Colonic mucosa (tissue), 4 donors: ENCODE measurements at regions not wholly inside any gene's neighbourhood (a gene's known extent, or its start where the extent isn't known, plus 50 kb on each side); places are given as distances from the start of the nearest gene placed in this dataset.

Experiments
- DNase-seq: peaks from one replicate; pipeline ENCODE4 v3.0.0-alpha.2; 2020
- H3K27ac ChIP-seq: fragments of 200-600 bp; one replicate; pipeline ENCODE4 v1.8.0; 2021
- H3K27me3 ChIP-seq: fragments of 200-600 bp; one replicate; pipeline ENCODE4 v1.8.0; 2021
- H3K36me3 ChIP-seq: fragments of 200-600 bp; one replicate; pipeline ENCODE4 v1.8.0; 2021
- H3K4me1 ChIP-seq: fragments of 200-600 bp; one replicate; pipeline ENCODE4 v1.8.0; 2021; ENCODE audit warnings: mild to moderate bottlenecking
- H3K4me3 ChIP-seq: fragments of 200-600 bp; one replicate; pipeline ENCODE4 v1.8.0; 2021
- H3K9ac ChIP-seq, 2 donors: one replicate each; pipeline ENCODE4 v1.7.0; 2013; ENCODE audit warnings: control low read depth in 2 of 2, low read depth in 2 of 2, low read length in 2 of 2
- H3K9me3 ChIP-seq: fragments of 200-600 bp; one replicate; pipeline ENCODE4 v1.8.0; 2021
- intact Hi-C: fragments of 100-400 bp; cut with DNase I; formaldehyde crosslinking; loops from one replicate; pipeline ENCODE4 v1.14.1; 2022
- TF ChIP-seq, protein P1 (sequence below): fragments of 200-600 bp; IDR thresholded peaks from one replicate; pipeline ENCODE4 v1.8.0; 2022; ENCODE audit warnings: antibody characterized with exemption, mild to moderate bottlenecking
- donor health status: healthy.
- donor health status: DM: no; HTN: no; CAD: no.
- donor health status: DM: no; HTN: no; CAD: no.

GRCh38 chr16:85334718-85335583 is 222.7 kb upstream of the CIBAR2 start:
- Histone ChIP-seq H3K4me1 (peaks cover 17% of the 10 kb centered on the region), H3K27ac (peak overlapping the region; percentile 83)
- intact Hi-C loops, result no loop called here

DNA sequence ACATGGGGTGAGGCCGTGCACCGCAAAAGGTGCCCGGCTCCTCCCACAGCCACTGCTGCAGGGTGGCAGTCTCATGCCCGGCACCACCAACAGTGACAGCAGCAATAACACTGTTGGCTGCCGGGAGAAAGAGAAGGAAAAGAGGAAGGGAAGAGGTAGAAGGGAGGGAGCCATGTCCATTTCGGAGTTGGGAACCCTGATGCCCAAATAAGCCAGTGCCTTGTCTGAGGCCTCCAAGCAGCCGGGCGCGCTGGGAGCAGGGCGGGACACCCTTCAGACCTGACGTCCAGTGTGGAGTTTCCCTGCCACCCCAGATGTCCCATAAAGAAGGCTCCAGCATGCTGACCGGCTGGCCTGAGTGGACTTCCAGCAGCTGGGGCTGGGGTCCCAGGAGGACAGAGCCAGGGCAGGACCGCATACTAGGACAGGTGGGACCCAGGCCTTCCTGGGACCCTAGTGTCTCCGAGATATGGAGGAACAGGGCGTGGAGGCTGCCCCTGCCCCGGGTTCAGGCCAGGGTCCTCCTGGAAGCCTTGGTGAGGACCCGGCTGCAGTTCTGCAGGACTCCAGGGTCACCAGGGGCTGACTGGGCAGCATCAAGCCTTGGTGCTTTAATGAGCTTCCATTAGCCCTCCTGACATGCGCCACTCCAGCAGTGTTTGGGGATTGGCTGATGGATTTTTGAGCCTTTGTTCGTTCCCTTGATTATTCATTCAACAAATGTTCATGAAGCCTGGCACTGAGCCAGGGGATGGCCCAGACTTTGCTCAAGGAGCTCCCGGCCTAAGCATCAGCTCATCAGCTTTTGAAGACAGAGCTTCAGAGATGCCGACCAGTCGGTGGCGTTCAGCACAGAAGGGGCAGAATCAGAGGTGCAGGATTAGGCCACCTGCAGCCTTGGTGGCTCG is 223.6 kb upstream of the CIBAR2 start:
- Histone ChIP-seq H3K4me1 (peaks cover 8% of the 10 kb centered on the region), H3K4me3 (no peak overlapping the region), H3K27me3 (no peaks in the 10 kb centered on the region), H3K36me3 (no peaks in the 10 kb centered on the region), H3K27ac (peak overlapping the region; percentile 83), H3K9ac (peak overlapping the region in 1 of 2 donors; percentile 82), H3K9me3 (no peaks in the 10 kb centered on the region)
- TF ChIP-seq, protein P1, sequence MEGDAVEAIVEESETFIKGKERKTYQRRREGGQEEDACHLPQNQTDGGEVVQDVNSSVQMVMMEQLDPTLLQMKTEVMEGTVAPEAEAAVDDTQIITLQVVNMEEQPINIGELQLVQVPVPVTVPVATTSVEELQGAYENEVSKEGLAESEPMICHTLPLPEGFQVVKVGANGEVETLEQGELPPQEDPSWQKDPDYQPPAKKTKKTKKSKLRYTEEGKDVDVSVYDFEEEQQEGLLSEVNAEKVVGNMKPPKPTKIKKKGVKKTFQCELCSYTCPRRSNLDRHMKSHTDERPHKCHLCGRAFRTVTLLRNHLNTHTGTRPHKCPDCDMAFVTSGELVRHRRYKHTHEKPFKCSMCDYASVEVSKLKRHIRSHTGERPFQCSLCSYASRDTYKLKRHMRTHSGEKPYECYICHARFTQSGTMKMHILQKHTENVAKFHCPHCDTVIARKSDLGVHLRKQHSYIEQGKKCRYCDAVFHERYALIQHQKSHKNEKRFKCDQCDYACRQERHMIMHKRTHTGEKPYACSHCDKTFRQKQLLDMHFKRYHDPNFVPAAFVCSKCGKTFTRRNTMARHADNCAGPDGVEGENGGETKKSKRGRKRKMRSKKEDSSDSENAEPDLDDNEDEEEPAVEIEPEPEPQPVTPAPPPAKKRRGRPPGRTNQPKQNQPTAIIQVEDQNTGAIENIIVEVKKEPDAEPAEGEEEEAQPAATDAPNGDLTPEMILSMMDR, result no peak
- intact Hi-C loops, result no loop called here
- peak; percentile 81 for DNase-seq

More at GRCh38 chr16:85334718-85335583, 222.7 kb upstream of the CIBAR2 start:
- Histone ChIP-seq H3K9me3 (no peaks in the 10 kb centered on the region), H3K9ac (peak overlapping the region; percentile 40 to 82), H3K4me3 (no peak overlapping the region), H3K27me3 (no peaks in the 10 kb centered on the region), H3K36me3 (no peaks in the 10 kb centered on the region)
- TF ChIP-seq, protein P1, result no peak
- peak; percentile 92 for DNase-seq

GRCh38 chr16:85337910-85338637 is 225.8 kb upstream of the CIBAR2 start:
- H3K27ac ChIP-seq, result no peak overlapping the region
- intact Hi-C loops, result no loop called here
- DNase-seq, result no peak
- TF ChIP-seq, protein P1, result no peak
- no peak overlapping the region for H3K9ac ChIP-seq
- no peaks in the 10 kb centered on the region for H3K27me3 ChIP-seq
- no peaks in the 10 kb centered on the region for H3K36me3 ChIP-seq
- H3K9me3 ChIP-seq, result no peaks in the 10 kb centered on the region
- peaks cover 8% of the 10 kb centered on the region for H3K4me1 ChIP-seq
- H3K4me3 ChIP-seq, result no peak overlapping the region

GRCh38 chr16:85338638-85338982 is 226.3 kb upstream of the CIBAR2 start:
- TF ChIP-seq, protein P1, result no peak
- Histone ChIP-seq H3K27ac (no peak overlapping the region), H3K4me1 (peaks cover 8% of the 10 kb centered on the region), H3K4me3 (no peak overlapping the region), H3K9me3 (no peaks in the 10 kb centered on the region), H3K9ac (no peak overlapping the region), H3K27me3 (no peaks in the 10 kb centered on the region), H3K36me3 (no peaks in the 10 kb centered on the region)
- intact Hi-C loops, result no loop called here
- no peak for DNase-seq
